HK-2 (cell line): ENCODE measurements at regions not wholly inside any gene's neighbourhood (a gene's known extent, or its start where the extent isn't known, plus 50 kb on each side); places are given as distances from the start of the nearest gene placed in this dataset.
"Not testable (repeated sequence)": the region's sequence is repeated elsewhere in the genome, so short reads cannot be mapped to it uniquely, and the experiment has no call there.

Source experiments
- DNase-seq: peaks from one replicate; pipeline ENCODE4 v3.0.0-alpha.2; 2018; ENCODE audit not compliant: unreplicated experiment

GRCh38 chrY:18599606-18600005, 53.1 kb downstream of the HSFY1 start:
- DNase-seq: not testable (repeated sequence)

GRCh38 chrY:18601287-18601686, 54.8 kb downstream of the HSFY1 start:
- not testable (repeated sequence) for DNase-seq

- DNase-seq: not testable (repeated sequence)
Measured at GRCh38 chrY:18606251-18606650, 59.7 kb downstream of the HSFY1 start.

- DNase-seq: not testable (repeated sequence)
Measured at GRCh38 chrY:18608205-18608604, 61.7 kb downstream of the HSFY1 start.

- DNase-seq: not testable (repeated sequence)
Measured at GRCh38 chrY:18615809-18616208, 69.3 kb downstream of the HSFY1 start.

- DNase-seq: not testable (repeated sequence)
Measured at GRCh38 chrY:18629805-18630516, 83.4 kb downstream of the HSFY1 start.

- DNase-seq: not testable (repeated sequence)
Measured at GRCh38 chrY:18630571-18630970, 84.1 kb downstream of the HSFY1 start.

GRCh38 chrY:18631610-18632009, 85.1 kb downstream of the HSFY1 start:
- not testable (repeated sequence) for DNase-seq

GRCh38 chrY:18650746-18651145, 104.2 kb downstream of the HSFY1 start:
- DNase-seq: no peak

- DNase-seq: no peak
Measured at GRCh38 chrY:18664559-18664958, 109.0 kb downstream of the HSFY2 start.

GRCh38 chrY:18669790-18670189, 103.7 kb downstream of the HSFY2 start:
- peak; percentile 0 for DNase-seq

- no peak for DNase-seq
Measured at GRCh38 chrY:18671970-18672369, 101.6 kb downstream of the HSFY2 start.

GRCh38 chrY:18686027-18686426, 87.5 kb downstream of the HSFY2 start:
- not testable (repeated sequence) for DNase-seq

GRCh38 chrY:18688362-18688761, 85.2 kb downstream of the HSFY2 start:
- DNase-seq: not testable (repeated sequence)

GRCh38 chrY:18689420-18689819, 84.1 kb downstream of the HSFY2 start:
- not testable (repeated sequence) for DNase-seq

GRCh38 chrY:18689890-18690593, 83.5 kb downstream of the HSFY2 start:
- DNase-seq: not testable (repeated sequence)

GRCh38 chrY:18696788-18697187, 76.7 kb downstream of the HSFY2 start:
- DNase-seq: not testable (repeated sequence)

GRCh38 chrY:18704198-18704597, 69.3 kb downstream of the HSFY2 start:
- DNase-seq: not testable (repeated sequence)

- not testable (repeated sequence) for DNase-seq
Measured at GRCh38 chrY:18711785-18712184, 61.8 kb downstream of the HSFY2 start.

GRCh38 chrY:18713760-18714159, 59.8 kb downstream of the HSFY2 start:
- not testable (repeated sequence) for DNase-seq

GRCh38 chrY:18718714-18719113, 54.8 kb downstream of the HSFY2 start:
- DNase-seq: not testable (repeated sequence)

GRCh38 chrY:18720395-18720794, 53.1 kb downstream of the HSFY2 start:
- not testable (repeated sequence) for DNase-seq
